Neural cell (in vitro differentiated cells): ENCODE measurements at regions not wholly inside any gene's neighbourhood (a gene's known extent, or its start where the extent isn't known, plus 50 kb on each side); places are given as distances from the start of the nearest gene placed in this dataset.

Experiments used
- H2AFZ ChIP-seq: fragments of 200-600, 300-800 bp; sonication (generic), shearing (Covaris generic); 2 replicates; pipeline ENCODE4 v1.6.0; 2014; ENCODE audit warnings: low read depth, mild to moderate bottlenecking, antibody characterized with exemption, low read length, moderate library complexity
- H3F3A ChIP-seq: fragments of 200-600 bp; shearing (Covaris generic); 2 replicates; pipeline ENCODE4 v1.6.1; 2016; ENCODE audit warnings: mild to moderate bottlenecking, moderate library complexity, mixed read lengths, antibody characterized with exemption, low read length; ENCODE audit not compliant: insufficient read depth, poor library complexity, severe bottlenecking
- H3K27ac ChIP-seq: fragments of 200-600, 300-800 bp; sonication (generic), shearing (Covaris generic); 2 replicates; pipeline ENCODE4 v1.5.1; 2014; ENCODE audit warnings: mild to moderate bottlenecking, low read length, moderate library complexity
- H3K27me3 ChIP-seq: fragments of 300-800, 200-600 bp; sonication (generic), shearing (Covaris generic); 2 replicates; pipeline ENCODE4 v1.6.0; 2014; ENCODE audit warnings: mild to moderate bottlenecking, low read depth, low read length, moderate library complexity; ENCODE audit not compliant: insufficient read depth
- H3K36me3 ChIP-seq: fragments of 300-800, 200-600 bp; sonication (generic), shearing (Covaris generic); 2 replicates; pipeline ENCODE4 v1.5.1; 2014; ENCODE audit warnings: mild to moderate bottlenecking, antibody characterized with exemption, low read length, moderate library complexity; ENCODE audit not compliant: insufficient read depth
- H3K4me2 ChIP-seq: fragments of 300-800, 200-600 bp; sonication (generic), shearing (Covaris generic); 2 replicates; pipeline ENCODE4 v1.6.0; 2014; ENCODE audit warnings: mild to moderate bottlenecking, low read length
- H3K4me3 ChIP-seq: fragments of 300-800, 200-600 bp; sonication (generic), shearing (Covaris generic); 2 replicates; pipeline ENCODE4 v1.5.1; 2014; ENCODE audit warnings: mild to moderate bottlenecking, low read length, moderate library complexity
- H3K79me2 ChIP-seq: fragments of 200-600 bp; shearing (Covaris generic); replicated peaks from 2 replicates; pipeline ENCODE4 v1.6.0; 2014; ENCODE audit warnings: mild to moderate bottlenecking, low read length, moderate library complexity; ENCODE audit not compliant: insufficient read depth
- H3K9ac ChIP-seq: fragments of 300-800, 200-600 bp; sonication (generic), shearing (Covaris generic); 2 replicates; pipeline ENCODE4 v1.6.1; 2016; ENCODE audit warnings: mild to moderate bottlenecking, low read length, mixed read lengths
- H3K9me2 ChIP-seq: fragments of 200-600 bp; shearing (Covaris generic); 2 replicates; pipeline ENCODE4 v1.6.1; 2016; ENCODE audit warnings: mild to moderate bottlenecking, low read length, mixed read lengths; ENCODE audit not compliant: insufficient read depth
- H3K9me3 ChIP-seq: fragments of 200-600, 300-800 bp; sonication (generic), shearing (Covaris generic); 2 replicates; pipeline ENCODE4 v1.6.1; 2016; ENCODE audit warnings: mild to moderate bottlenecking, mixed run types, low read length, moderate library complexity, mixed read lengths
- H4K20me1 ChIP-seq: fragments of 200-600 bp; shearing (Covaris generic); 2 replicates; pipeline ENCODE4 v1.6.1; 2016; ENCODE audit warnings: mild to moderate bottlenecking, mixed run types; ENCODE audit not compliant: insufficient read depth
- CTCF ChIP-seq: fragments of 450-650 bp; IDR thresholded peaks from 2 replicates; pipeline ENCODE4 v1.5.1; 2014; ENCODE audit warnings: antibody characterized with exemption, mild to moderate bottlenecking, moderate library complexity; ENCODE audit not compliant: poor library complexity, severe bottlenecking
- EP300 ChIP-seq: fragments of 450-650 bp; conservative IDR thresholded peaks from 2 replicates; pipeline ENCODE4 v1.6.1; 2014; ENCODE audit warnings: antibody characterized with exemption, mild to moderate bottlenecking, moderate library complexity; ENCODE audit not compliant: poor library complexity, severe bottlenecking
- EZH2 ChIP-seq: fragments of 200-600, 300-800 bp; shearing (Covaris generic), sonication (generic); IDR thresholded peaks from 2 replicates; pipeline ENCODE4 v1.6.1; 2014; ENCODE audit warnings: antibody characterized with exemption, low read length, borderline replicate concordance, mild to moderate bottlenecking; ENCODE audit not compliant: insufficient read depth, poor library complexity, severe bottlenecking
- MXI1 ChIP-seq: fragments of 450-650 bp; conservative IDR thresholded peaks from 2 replicates; pipeline ENCODE4 v1.6.1; 2014; ENCODE audit warnings: antibody characterized with exemption, mild to moderate bottlenecking; ENCODE audit not compliant: poor library complexity, severe bottlenecking
- POLR2AphosphoS5 ChIP-seq: IDR thresholded peaks from 2 replicates; pipeline ENCODE4 v1.6.1; 2012
- RAD21 ChIP-seq: fragments of 450-650 bp; conservative IDR thresholded peaks from 2 replicates; pipeline ENCODE4 v1.6.1; 2014; ENCODE audit warnings: antibody characterized with exemption, mild to moderate bottlenecking, moderate library complexity
- REST ChIP-seq: IDR thresholded peaks from 2 replicates; pipeline ENCODE4 v1.6.1; 2012; ENCODE audit warnings: borderline replicate concordance
- SMC3 ChIP-seq: fragments of 450-650 bp; conservative IDR thresholded peaks from 2 replicates; pipeline ENCODE4 v1.6.1; 2014; ENCODE audit warnings: antibody characterized with exemption, mild to moderate bottlenecking, moderate library complexity; ENCODE audit not compliant: poor library complexity
- TAF1 ChIP-seq: IDR thresholded peaks from 2 replicates; pipeline ENCODE4 v1.6.1; 2012; ENCODE audit warnings: low read depth

GRCh38 chr3:176399193-176399592 lies 798.1 kb downstream of the TBL1XR1 start:
- TF ChIP-seq TAF1: no peak
- TF ChIP-seq RAD21: no peak
- TF ChIP-seq MXI1: no peak
- TF ChIP-seq EP300: no peak
- no peak for TF ChIP-seq POLR2AphosphoS5
- no peak for TF ChIP-seq REST
- TF ChIP-seq EZH2: no peak
- no peak for TF ChIP-seq SMC3
- no peak for TF ChIP-seq CTCF
- H3F3A ChIP-seq: no peaks in the 10 kb centered on the region
- no peaks in the 10 kb centered on the region for H3K79me2 ChIP-seq

GRCh38 chr3:176395240-176395639 lies 802.0 kb downstream of the TBL1XR1 start:
- no peak overlapping the region for H3K4me2 ChIP-seq
- H4K20me1 ChIP-seq: no peaks in the 10 kb centered on the region
- H3K79me2 ChIP-seq: no peaks in the 10 kb centered on the region
- no peaks in the 10 kb centered on the region for H3K9me3 ChIP-seq
- no peak overlapping the region for H2AFZ ChIP-seq
- no peak for TF ChIP-seq MXI1
- no peaks in the 10 kb centered on the region for H3K9me2 ChIP-seq
- H3K9ac ChIP-seq: no peak overlapping the region
- no peaks in the 10 kb centered on the region for H3K27me3 ChIP-seq
- no peak overlapping the region for H3K27ac ChIP-seq
- H3F3A ChIP-seq: no peaks in the 10 kb centered on the region
- H3K36me3 ChIP-seq: no peaks in the 10 kb centered on the region
- no peak overlapping the region for H3K4me3 ChIP-seq

More at GRCh38 chr3:176399193-176399592, 798.1 kb downstream of the TBL1XR1 start:
- no peak overlapping the region for H3K9ac ChIP-seq
- H3K9me2 ChIP-seq: no peaks in the 10 kb centered on the region
- H3K4me2 ChIP-seq: no peak overlapping the region
- no peaks in the 10 kb centered on the region for H4K20me1 ChIP-seq
- H3K4me3 ChIP-seq: no peak overlapping the region
- no peaks in the 10 kb centered on the region for H3K36me3 ChIP-seq
- H2AFZ ChIP-seq: no peak overlapping the region
- no peak overlapping the region for H3K27ac ChIP-seq
- H3K27me3 ChIP-seq: no peaks in the 10 kb centered on the region
- no peaks in the 10 kb centered on the region for H3K9me3 ChIP-seq

GRCh38 chr3:176378789-176379188 lies 818.5 kb downstream of the TBL1XR1 start:
- no peaks in the 10 kb centered on the region for H3K9me2 ChIP-seq
- H2AFZ ChIP-seq: no peak overlapping the region
- no peaks in the 10 kb centered on the region for H4K20me1 ChIP-seq
- H3K36me3 ChIP-seq: no peaks in the 10 kb centered on the region
- no peak overlapping the region for H3K4me2 ChIP-seq
- H3K27ac ChIP-seq: no peak overlapping the region
- peak; percentile 15 for TF ChIP-seq POLR2AphosphoS5
- no peak for TF ChIP-seq SMC3
- TF ChIP-seq RAD21: no peak
- no peak for TF ChIP-seq CTCF
- peak; percentile 22 for TF ChIP-seq EP300
- no peak for TF ChIP-seq EZH2
- no peak for TF ChIP-seq TAF1
- no peaks in the 10 kb centered on the region for H3F3A ChIP-seq
- H3K4me3 ChIP-seq: no peak overlapping the region
- H3K79me2 ChIP-seq: no peaks in the 10 kb centered on the region
- no peaks in the 10 kb centered on the region for H3K27me3 ChIP-seq
- no peaks in the 10 kb centered on the region for H3K9me3 ChIP-seq
- H3K9ac ChIP-seq: no peak overlapping the region
